ENCODE measurements at regions not wholly inside any gene's neighbourhood (a gene's known extent, or its start where the extent isn't known, plus 50 kb on each side); places are given as distances from the start of the nearest gene placed in this dataset.

DNA sequence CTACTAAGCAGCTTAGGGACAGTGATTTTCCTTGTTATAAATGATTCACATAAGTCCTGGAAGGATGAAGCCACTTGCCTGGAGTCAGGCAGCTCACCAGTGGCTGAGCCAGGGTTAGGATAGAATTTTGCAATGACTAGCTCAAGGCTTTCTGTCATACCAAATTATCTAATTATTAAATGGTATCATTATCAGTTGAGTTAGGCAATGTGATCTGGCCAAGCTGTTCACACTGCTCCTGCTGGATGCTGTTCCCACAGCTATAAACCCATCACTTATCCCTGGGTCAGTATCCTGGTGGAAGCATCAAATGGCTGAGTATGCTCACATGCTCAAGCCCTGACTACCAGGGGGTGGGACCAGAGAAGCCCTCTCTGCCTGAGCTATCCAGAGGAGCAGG lies 235.2 kb downstream of the MTX2 start:
- Histone ChIP-seq H3K9me3 (ENCODE audit: control insufficient read depth in 2 of 3, low read length in 3 of 3) (no peaks in the 10 kb centered on the region), H3K27ac (ENCODE audit: low read depth, low read length) (no peak overlapping the region), H3K36me3 (ENCODE audit: control insufficient read depth in 2 of 3, insufficient read depth in 3 of 3, low read length in 3 of 3) (no peaks in the 10 kb centered on the region), H3K27me3 (ENCODE audit: control insufficient read depth in 2 of 2, insufficient read depth in 2 of 2, low read length in 2 of 2) (peaks cover 0 to 4% of the 10 kb centered on the region in 2 donors), H3K4me1 (ENCODE audit: control insufficient read depth in 2 of 2, insufficient read depth in 2 of 2, low read length in 2 of 2) (no peaks in the 10 kb centered on the region), H3K4me3 (ENCODE audit: low read length) (no peak overlapping the region)
- ChIA-PET POLR2A (no interaction called here), CTCF (interaction anchor here (0.7 to 1.0 kb wide), 2 partner anchors 9 to 52 kb away, joined by 3 read pairs; no protein-coding TSS in a partner anchor)
- no peaks in the 10 kb centered on the region for H3K36me3 Mint-ChIP-seq
- no peaks in the 10 kb centered on the region for H3K4me1 Mint-ChIP-seq
- no peak overlapping the region for H3K27ac Mint-ChIP-seq
- H3K9me3 Mint-ChIP-seq, result no peaks in the 10 kb centered on the region
- intact Hi-C loops (cut with micrococcal nuclease), result no loop called here
- peaks cover 18 to 31% (median 27%) of the 10 kb centered on the region in 5 donors for H3K27me3 Mint-ChIP-seq
- H3K4me3 Mint-ChIP-seq, result no peak overlapping the region
- DNase-seq (no peak), ATAC-seq (no peak)

DNA sequence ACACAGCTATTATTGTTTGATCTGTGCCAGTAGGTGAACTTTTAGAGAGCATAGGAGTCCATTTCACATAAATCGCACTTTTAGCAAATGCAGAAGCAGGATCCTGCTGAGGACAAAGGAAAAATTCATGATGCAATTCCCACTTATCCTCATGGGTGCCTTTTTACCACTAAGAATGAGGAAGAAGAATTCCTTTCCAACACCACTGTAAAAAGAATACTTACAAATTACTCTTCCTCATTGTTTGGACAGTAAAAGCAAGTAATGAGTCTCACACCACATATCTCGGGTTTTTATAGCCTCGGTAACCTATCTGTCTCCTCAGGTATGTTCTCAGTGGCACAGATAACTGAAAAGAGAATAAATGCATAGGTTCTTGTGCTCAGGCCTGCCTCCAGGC lies 238.5 kb downstream of the MTX2 start:
- Histone ChIP-seq H3K9me3 (ENCODE audit: control insufficient read depth in 2 of 3, low read length in 3 of 3) (no peaks in the 10 kb centered on the region), H3K27ac (ENCODE audit: low read depth, low read length) (no peak overlapping the region), H3K4me1 (ENCODE audit: control insufficient read depth in 2 of 2, insufficient read depth in 2 of 2, low read length in 2 of 2) (no peaks in the 10 kb centered on the region), H3K36me3 (ENCODE audit: control insufficient read depth in 2 of 3, insufficient read depth in 3 of 3, low read length in 3 of 3) (no peaks in the 10 kb centered on the region), H3K27me3 (ENCODE audit: control insufficient read depth in 2 of 2, insufficient read depth in 2 of 2, low read length in 2 of 2) (peaks cover 0 to 4% of the 10 kb centered on the region in 2 donors), H3K4me3 (ENCODE audit: low read length) (no peak overlapping the region)
- Mint-ChIP-seq H3K27me3 (peaks cover 3 to 21% (median 16%) of the 10 kb centered on the region in 5 donors), H3K36me3 (no peaks in the 10 kb centered on the region), H3K27ac (no peak overlapping the region), H3K4me3 (no peak overlapping the region), H3K9me3 (peaks cover 0 to 3% (median 0%) of the 10 kb centered on the region in 11 donors), H3K4me1 (no peaks in the 10 kb centered on the region)
- DNase-seq (no peak), ATAC-seq (no peak)
- POLR2A ChIA-PET, result no interaction called here
- intact Hi-C loops (cut with micrococcal nuclease), result no loop called here
- CTCF ChIA-PET, result no interaction called here

DNA sequence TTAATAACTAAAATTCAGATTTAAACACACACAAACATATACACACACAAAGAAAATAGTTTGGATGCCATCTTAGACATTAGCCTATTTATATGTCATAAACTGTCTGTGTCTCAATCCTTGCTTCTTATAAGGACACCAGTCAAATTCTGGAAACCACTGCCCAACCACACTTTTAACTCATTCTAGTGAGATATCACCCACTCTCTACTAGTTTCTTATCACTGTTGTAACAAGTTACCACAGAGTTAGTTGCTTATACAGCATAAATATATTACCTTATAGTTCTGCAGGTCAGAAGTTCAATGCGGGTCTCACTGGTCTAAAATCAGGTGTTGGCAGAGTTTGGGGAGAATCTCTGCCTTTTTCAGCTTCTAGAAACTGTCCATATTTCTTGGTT lies 239.1 kb downstream of the MTX2 start:
- CTCF ChIA-PET, result no interaction called here
- intact Hi-C loops (cut with micrococcal nuclease), result no loop called here
- H3K4me3 Mint-ChIP-seq, result no peak overlapping the region
- Histone ChIP-seq H3K27ac (ENCODE audit: low read depth, low read length) (no peak overlapping the region), H3K4me1 (ENCODE audit: control insufficient read depth in 2 of 2, insufficient read depth in 2 of 2, low read length in 2 of 2) (no peaks in the 10 kb centered on the region), H3K36me3 (ENCODE audit: control insufficient read depth in 2 of 3, insufficient read depth in 3 of 3, low read length in 3 of 3) (no peaks in the 10 kb centered on the region), H3K27me3 (ENCODE audit: control insufficient read depth in 2 of 2, insufficient read depth in 2 of 2, low read length in 2 of 2) (peaks cover 0 to 4% of the 10 kb centered on the region in 2 donors), H3K9me3 (ENCODE audit: control insufficient read depth in 2 of 3, low read length in 3 of 3) (no peaks in the 10 kb centered on the region), H3K4me3 (ENCODE audit: low read length) (no peak overlapping the region)
- peaks cover 3 to 20% (median 13%) of the 10 kb centered on the region in 5 donors for H3K27me3 Mint-ChIP-seq
- no peak overlapping the region for H3K27ac Mint-ChIP-seq
- ATAC-seq (no peak), DNase-seq (no peak)
- no peaks in the 10 kb centered on the region for H3K4me1 Mint-ChIP-seq
- H3K36me3 Mint-ChIP-seq, result no peaks in the 10 kb centered on the region
- H3K9me3 Mint-ChIP-seq, result peaks cover 0 to 3% (median 0%) of the 10 kb centered on the region in 11 donors
- POLR2A ChIA-PET, result no interaction called here

DNA sequence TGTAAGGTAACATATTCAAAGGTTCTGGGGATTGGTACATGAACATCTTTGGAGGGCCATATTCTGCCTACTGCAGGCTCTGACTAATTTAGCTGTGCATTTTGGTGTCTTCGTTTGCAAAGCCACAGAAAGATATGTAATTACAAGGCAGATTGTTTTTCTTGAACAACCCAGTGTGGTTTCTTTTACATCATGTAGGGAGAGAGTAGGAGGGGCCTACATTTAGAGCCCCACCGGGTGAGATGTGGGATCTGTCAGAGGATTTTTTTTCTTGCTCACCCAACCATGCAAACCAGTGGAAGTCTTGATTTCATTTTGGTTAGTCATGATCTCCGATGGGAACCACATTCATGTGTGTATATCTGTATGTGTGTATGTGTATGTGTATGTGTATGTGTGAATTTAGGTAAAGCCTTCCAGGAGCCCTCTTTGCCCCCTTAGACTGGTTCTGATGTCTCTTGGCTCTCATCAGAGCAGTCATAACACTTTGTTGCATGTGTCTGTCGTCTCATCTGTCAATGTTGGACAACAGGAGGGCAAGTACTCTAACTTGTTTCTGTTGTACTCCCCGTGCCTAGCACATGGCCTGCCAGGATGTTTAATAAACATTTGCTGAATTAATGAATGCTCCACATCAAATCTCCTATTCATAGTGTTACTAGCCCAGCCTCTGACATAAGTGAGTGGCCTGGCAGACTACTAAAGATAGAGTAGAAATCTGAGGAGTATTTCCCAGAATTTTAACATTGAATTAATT lies 239.9 kb downstream of the MTX2 start:
- H3K36me3 Mint-ChIP-seq, result no peaks in the 10 kb centered on the region
- Histone ChIP-seq H3K4me1 (ENCODE audit: control insufficient read depth in 2 of 2, insufficient read depth in 2 of 2, low read length in 2 of 2) (no peaks in the 10 kb centered on the region), H3K27ac (ENCODE audit: low read depth, low read length) (no peak overlapping the region), H3K4me3 (ENCODE audit: low read length) (no peak overlapping the region), H3K36me3 (ENCODE audit: control insufficient read depth in 2 of 3, insufficient read depth in 3 of 3, low read length in 3 of 3) (no peaks in the 10 kb centered on the region), H3K27me3 (ENCODE audit: control insufficient read depth in 2 of 2, insufficient read depth in 2 of 2, low read length in 2 of 2) (peaks cover 0 to 4% of the 10 kb centered on the region in 2 donors), H3K9me3 (ENCODE audit: control insufficient read depth in 2 of 3, low read length in 3 of 3) (no peaks in the 10 kb centered on the region)
- peaks cover 0 to 3% (median 0%) of the 10 kb centered on the region in 11 donors for H3K9me3 Mint-ChIP-seq
- H3K4me1 Mint-ChIP-seq, result no peaks in the 10 kb centered on the region
- DNase-seq, result no peak
- POLR2A ChIA-PET, result no interaction called here
- peaks cover 4 to 15% (median 7%) of the 10 kb centered on the region in 5 donors for H3K27me3 Mint-ChIP-seq
- CTCF ChIA-PET, result no interaction called here
- intact Hi-C loops (cut with micrococcal nuclease), result no loop called here
- no peak overlapping the region for H3K27ac Mint-ChIP-seq
- ATAC-seq, result no peak
- H3K4me3 Mint-ChIP-seq, result no peak overlapping the region

DNA sequence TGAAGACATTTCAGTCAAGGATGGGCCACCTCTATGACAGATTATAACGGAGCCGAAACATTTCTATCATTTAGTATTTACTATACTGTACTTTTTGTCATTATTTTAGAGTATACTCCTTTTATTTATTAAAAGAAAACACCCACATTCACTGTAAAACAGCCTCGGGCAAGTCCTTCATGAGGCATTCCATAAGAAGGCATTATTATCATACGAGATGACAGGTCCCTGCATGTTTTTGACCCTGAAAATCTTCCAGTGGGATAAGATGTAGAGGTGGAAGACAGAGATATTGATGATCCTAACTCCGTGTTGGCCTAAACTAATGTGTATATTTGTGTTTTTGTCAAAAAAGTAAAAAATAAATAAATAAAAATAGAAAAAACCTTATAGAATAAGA lies 245.0 kb downstream of the MTX2 start:
- Histone ChIP-seq H3K27ac (ENCODE audit: low read depth, low read length) (no peak overlapping the region), H3K36me3 (ENCODE audit: control insufficient read depth in 2 of 3, insufficient read depth in 3 of 3, low read length in 3 of 3) (no peaks in the 10 kb centered on the region), H3K9me3 (ENCODE audit: control insufficient read depth in 2 of 3, low read length in 3 of 3) (no peaks in the 10 kb centered on the region), H3K27me3 (ENCODE audit: control insufficient read depth in 2 of 2, insufficient read depth in 2 of 2, low read length in 2 of 2) (no peaks in the 10 kb centered on the region), H3K4me3 (ENCODE audit: low read length) (no peak overlapping the region), H3K4me1 (ENCODE audit: control insufficient read depth in 2 of 2, insufficient read depth in 2 of 2, low read length in 2 of 2) (peaks cover 0 to 4% of the 10 kb centered on the region in 2 donors)
- POLR2A ChIA-PET, result no interaction called here
- intact Hi-C loops (cut with micrococcal nuclease), result no loop called here
- DNase-seq (no peak), ATAC-seq (no peak)
- CTCF ChIA-PET, result no interaction called here
- no peak overlapping the region for H3K27ac Mint-ChIP-seq
- peaks cover 0 to 18% (median 7%) of the 10 kb centered on the region in 5 donors for H3K27me3 Mint-ChIP-seq
- peaks cover 0 to 3% (median 0%) of the 10 kb centered on the region in 11 donors for H3K9me3 Mint-ChIP-seq
- H3K36me3 Mint-ChIP-seq, result no peaks in the 10 kb centered on the region
- no peak overlapping the region for H3K4me3 Mint-ChIP-seq
- H3K4me1 Mint-ChIP-seq, result peaks cover 4 to 17% (median 12%) of the 10 kb centered on the region in 7 donors

DNA sequence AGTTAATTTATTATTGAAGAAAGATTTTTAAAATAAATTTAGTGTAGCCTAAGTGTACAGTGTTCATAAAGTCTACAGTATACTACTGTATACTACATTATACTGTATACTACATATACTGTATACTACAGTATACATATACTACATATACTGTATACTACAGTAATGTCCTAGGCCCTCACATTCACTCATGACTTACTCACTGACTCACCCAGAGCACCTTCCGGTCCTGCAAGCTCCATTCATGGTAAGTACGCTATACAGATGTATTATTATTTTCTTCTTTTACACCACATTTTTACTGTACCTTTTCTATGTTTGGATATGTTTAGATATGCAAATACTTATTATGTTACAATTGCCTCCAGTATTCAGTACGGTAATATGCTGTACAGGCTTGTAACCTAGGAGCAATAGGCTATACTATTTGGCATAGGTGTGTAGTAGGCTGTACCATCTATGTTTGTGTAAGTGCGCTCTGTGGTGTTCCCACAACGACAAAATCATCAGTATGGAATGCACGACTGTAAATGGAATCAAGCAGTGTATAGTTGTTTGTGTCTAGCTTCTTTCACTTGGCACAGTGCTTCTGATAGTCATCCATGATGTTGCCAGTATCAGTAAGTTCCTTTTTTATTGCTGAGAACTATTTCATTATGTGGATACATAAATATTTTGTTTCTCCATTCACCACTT lies 245.7 kb downstream of the MTX2 start:
- CTCF ChIA-PET, result no interaction called here

More for the DNA sequence above, 245.7 kb downstream of the MTX2 start:
- H3K9me3 Mint-ChIP-seq, result peaks cover 0 to 3% (median 0%) of the 10 kb centered on the region in 11 donors
- Histone ChIP-seq H3K27me3 (ENCODE audit: control insufficient read depth in 2 of 2, insufficient read depth in 2 of 2, low read length in 2 of 2) (no peaks in the 10 kb centered on the region), H3K27ac (ENCODE audit: low read depth, low read length) (no peak overlapping the region), H3K4me1 (ENCODE audit: control insufficient read depth in 2 of 2, insufficient read depth in 2 of 2, low read length in 2 of 2) (peaks cover 0 to 4% of the 10 kb centered on the region in 2 donors), H3K4me3 (ENCODE audit: low read length) (no peak overlapping the region), H3K36me3 (ENCODE audit: control insufficient read depth in 2 of 3, insufficient read depth in 3 of 3, low read length in 3 of 3) (no peaks in the 10 kb centered on the region), H3K9me3 (ENCODE audit: control insufficient read depth in 2 of 3, low read length in 3 of 3) (no peaks in the 10 kb centered on the region)
- no peaks in the 10 kb centered on the region for H3K36me3 Mint-ChIP-seq
- no peak overlapping the region for H3K4me3 Mint-ChIP-seq
- H3K4me1 Mint-ChIP-seq, result peaks cover 4 to 17% (median 12%) of the 10 kb centered on the region in 7 donors
- intact Hi-C loops (cut with micrococcal nuclease), result no loop called here
- no peak for ATAC-seq
- H3K27ac Mint-ChIP-seq, result no peak overlapping the region
- DNase-seq, result no peak
- peaks cover 0 to 18% (median 5%) of the 10 kb centered on the region in 5 donors for H3K27me3 Mint-ChIP-seq
- POLR2A ChIA-PET, result no interaction called here
